Lower leg skin (tissue), 4 donors: ENCODE measurements at regions not wholly inside any gene's neighbourhood (a gene's known extent, or its start where the extent isn't known, plus 50 kb on each side); places are given as distances from the start of the nearest gene placed in this dataset.

Experiments
- DNase-seq, 2 donors: peaks; one replicate each; pipeline ENCODE4 v3.0.0-alpha.2; 2019; ENCODE audit warnings: low spot score in 2 of 2
- H3K4me3 ChIP-seq: fragments of 200-600 bp; sonication (generic); 2 replicates; pipeline ENCODE4 v1.5.1; 2017; ENCODE audit warnings: mild to moderate bottlenecking, low read depth; ENCODE audit not compliant: poor library complexity, severe bottlenecking
- POLR2A ChIP-seq, 2 donors: fragments of 450-650 bp; IDR thresholded peaks; one replicate each; pipeline ENCODE4 v1.6.1; 2016 to 2017; ENCODE audit warnings: antibody characterized with exemption in 2 of 2, mild to moderate bottlenecking in 1 of 2, moderate library complexity in 1 of 2
- WGBS, 2 donors: methylation state at CpG; one replicate each; pipeline ENCODE4 v1.1.5; 2018; 5-methylcytosine and 5-hydroxymethylcytosine counted together
- intact Hi-C: fragments of 100-400 bp; cut with DNase I; formaldehyde crosslinking; loops from one replicate; pipeline ENCODE4 v1.15.0; 2023; ENCODE audit warnings: low total_unique reads
- TF ChIP-seq, protein P1 (sequence below), 3 donors: fragments of 450-650 bp; IDR thresholded peaks; one replicate each; pipeline ENCODE4 v1.5.1; 2016; ENCODE audit warnings: antibody characterized with exemption in 3 of 3, mild to moderate bottlenecking in 3 of 3, moderate library complexity in 2 of 3

DNA sequence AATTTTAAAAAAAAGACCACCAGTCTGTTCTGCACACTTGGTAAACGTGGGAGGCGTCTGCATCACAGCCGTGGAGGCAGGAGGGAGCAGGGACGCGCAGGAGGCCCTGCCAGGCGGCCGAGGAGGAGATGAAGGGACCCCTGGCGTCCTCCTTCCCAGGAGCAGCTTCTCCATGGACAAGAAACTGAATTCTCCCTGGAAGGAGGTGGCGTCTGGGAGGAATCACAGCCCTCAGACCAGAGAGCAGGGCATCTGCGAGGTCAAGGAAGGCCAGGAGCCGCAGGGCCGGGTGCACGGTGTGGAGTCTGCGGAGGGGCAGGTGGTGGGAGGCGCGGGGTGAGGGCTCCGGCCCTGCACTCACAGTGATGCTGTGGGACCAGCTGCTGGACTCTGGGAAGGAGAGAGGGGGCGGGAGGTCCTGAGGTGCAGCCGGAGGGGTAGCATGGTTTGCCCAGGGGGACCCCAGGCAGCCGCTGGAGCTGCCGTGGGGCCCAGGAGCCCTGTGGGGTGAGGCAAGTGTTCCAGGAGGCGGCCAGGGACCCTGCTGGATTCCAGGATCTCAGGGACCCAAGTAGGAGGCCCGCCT is 73.5 kb upstream of the GALNT9 start:
- WGBS, 2 donors = 74% methylated on average over 23 of the region's 23 CpGs
- no peak overlapping the region for H3K4me3 ChIP-seq
- no peak for DNase-seq
- TF ChIP-seq, protein P1, sequence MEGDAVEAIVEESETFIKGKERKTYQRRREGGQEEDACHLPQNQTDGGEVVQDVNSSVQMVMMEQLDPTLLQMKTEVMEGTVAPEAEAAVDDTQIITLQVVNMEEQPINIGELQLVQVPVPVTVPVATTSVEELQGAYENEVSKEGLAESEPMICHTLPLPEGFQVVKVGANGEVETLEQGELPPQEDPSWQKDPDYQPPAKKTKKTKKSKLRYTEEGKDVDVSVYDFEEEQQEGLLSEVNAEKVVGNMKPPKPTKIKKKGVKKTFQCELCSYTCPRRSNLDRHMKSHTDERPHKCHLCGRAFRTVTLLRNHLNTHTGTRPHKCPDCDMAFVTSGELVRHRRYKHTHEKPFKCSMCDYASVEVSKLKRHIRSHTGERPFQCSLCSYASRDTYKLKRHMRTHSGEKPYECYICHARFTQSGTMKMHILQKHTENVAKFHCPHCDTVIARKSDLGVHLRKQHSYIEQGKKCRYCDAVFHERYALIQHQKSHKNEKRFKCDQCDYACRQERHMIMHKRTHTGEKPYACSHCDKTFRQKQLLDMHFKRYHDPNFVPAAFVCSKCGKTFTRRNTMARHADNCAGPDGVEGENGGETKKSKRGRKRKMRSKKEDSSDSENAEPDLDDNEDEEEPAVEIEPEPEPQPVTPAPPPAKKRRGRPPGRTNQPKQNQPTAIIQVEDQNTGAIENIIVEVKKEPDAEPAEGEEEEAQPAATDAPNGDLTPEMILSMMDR (IDR thresholded peaks at IDR 0.05) = no peak
- TF ChIP-seq POLR2A (IDR thresholded peaks at IDR 0.05) = no peak
- intact Hi-C loops = no loop called here

DNA sequence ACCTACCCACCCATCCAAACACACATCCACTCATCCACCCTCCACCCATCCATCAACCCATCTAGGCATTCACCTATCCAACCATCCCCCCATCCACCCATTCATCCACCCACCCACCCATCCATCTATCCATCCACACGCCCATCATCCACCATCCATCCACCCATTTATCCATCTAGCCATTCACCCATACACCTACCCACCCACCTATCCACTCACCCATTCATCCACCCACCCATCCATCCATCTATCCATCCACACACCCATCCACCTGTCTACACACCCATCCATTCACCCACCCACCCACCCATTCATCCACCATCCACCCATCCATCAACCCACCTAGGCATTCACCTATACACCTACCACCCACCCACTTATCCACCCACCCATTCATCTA is 72.6 kb upstream of the GALNT9 start:
- no peak for DNase-seq
- TF ChIP-seq POLR2A (IDR thresholded peaks at IDR 0.05) = no peak
- TF ChIP-seq, protein P1 (IDR thresholded peaks at IDR 0.05) = no peak
- intact Hi-C loops = no loop called here
- WGBS, 2 donors = 72 to 79% methylated on average over 1 of the region's 1 CpG
- no peak overlapping the region for H3K4me3 ChIP-seq

DNA sequence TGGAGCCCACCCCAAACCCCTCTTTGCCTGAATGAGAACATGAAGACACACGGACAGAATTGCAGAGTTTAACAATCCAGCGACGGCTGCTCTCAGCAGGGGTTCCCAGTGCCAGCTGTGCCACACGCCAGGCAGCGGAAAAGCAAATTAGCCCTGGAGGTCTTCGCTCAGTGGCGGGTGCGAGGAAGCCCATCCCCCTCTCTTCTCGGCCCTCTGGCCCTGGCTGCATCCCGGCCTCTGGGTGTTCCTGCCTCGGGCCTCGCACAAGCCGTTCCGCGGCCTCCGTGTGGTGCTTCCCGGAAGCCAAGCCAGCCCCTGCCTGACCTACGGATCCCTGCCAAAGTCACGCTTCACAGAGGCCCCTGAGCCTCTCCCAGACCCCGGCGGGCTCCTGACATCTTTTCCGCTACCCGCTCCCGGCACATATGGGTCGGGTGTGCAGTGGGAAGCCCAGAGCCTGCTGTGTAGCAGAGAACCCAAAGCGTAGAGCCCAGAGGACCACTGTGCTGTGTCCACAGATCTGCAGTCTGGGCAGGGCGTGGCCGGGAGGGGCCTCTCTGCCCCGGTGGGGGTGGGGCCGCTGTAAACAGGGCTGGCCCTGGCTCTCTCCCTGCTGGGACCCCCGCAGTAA is 70.7 kb upstream of the GALNT9 start:
- TF ChIP-seq, protein P1 (IDR thresholded peaks at IDR 0.05) = no peak
- TF ChIP-seq POLR2A (IDR thresholded peaks at IDR 0.05) = no peak
- WGBS, 2 donors = 17 to 19% methylated on average over 17 to 31 of the region's 31 CpGs
- DNase-seq = no peak
- H3K4me3 ChIP-seq = no peak overlapping the region
- intact Hi-C loops = no loop called here

DNA sequence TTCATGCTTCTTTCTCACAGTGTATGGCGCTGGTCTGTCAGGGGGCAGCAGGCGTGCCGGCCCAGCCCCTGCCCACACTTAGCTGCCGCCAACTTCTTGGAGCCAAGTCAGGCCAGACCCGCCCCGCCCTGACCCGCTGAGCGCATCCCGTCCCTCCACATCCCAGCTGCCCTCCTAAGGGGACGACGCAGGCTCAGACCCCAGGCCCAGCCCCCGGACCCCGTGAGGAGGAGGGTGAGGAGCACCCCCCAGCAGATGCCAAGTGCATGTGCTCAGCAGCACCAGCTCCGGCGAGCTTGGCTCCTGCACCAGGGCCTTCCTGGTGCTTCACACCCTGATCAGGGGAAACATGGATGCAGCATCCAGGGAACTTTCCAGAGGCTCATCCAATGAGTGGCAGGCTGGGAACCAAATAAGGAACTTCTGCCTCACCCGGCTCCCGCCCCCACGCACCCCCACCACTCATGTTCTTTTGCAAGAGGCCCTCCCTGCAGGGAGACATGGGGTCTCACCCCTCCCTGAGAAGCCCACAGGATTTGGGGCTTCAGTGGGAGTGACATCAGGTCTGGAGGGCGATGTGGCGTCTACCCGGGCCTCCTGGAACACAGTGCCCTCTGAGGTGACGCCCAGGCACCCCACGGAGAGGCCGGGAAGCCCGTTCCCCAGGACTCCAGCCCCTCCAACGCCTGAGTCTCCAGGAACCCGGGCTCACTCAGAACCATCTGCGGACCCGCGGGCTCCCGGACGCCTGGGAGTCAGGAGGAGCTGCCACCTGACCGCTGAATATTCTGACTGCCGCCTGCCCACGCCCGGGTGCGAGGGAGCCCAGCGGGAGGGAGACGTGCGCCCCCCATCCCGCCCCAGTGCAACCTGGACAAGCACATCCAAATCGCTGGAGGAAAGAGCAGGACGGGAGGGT is 70.0 kb upstream of the GALNT9 start:
- WGBS, 2 donors = 61 to 68% methylated on average over 30 to 43 of the region's 43 CpGs
- intact Hi-C loops = no loop called here
- no peak for DNase-seq
- TF ChIP-seq POLR2A (IDR thresholded peaks at IDR 0.05) = no peak
- TF ChIP-seq, protein P1 (IDR thresholded peaks at IDR 0.05) = no peak
- no peak overlapping the region for H3K4me3 ChIP-seq

DNA sequence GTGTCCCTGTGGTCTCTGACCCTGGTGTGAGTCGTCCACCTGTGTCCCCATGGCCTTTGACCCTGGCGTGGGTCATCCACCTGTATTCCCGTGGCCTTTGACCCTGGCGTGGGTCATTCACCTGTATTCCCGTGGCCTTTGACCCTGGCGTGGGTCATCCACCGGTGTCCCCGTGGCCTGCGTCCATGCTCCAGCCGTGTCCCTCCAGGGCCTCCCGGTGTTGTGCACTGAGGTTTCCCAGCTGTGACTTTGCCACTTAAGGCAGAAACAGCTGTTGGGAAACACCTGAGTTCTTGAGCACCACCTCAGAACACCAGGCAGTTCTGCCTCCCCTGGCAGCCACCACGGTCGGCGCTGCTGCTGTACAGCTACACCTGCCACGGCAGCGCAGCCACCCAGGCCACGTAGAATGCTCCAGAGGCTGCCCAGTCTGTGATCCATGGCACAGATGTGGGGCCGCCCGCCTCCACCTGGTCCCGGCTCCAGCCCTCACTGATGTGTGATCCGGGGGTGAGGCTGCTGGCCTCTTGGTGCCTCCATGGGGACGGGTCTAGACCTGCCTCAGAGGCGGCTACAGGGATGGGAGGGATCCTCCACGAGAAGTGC is 69.1 kb upstream of the GALNT9 start:
- intact Hi-C loops = no loop called here
- DNase-seq = no peak
- no peak for TF ChIP-seq POLR2A (IDR thresholded peaks at IDR 0.05)
- TF ChIP-seq, protein P1 (IDR thresholded peaks at IDR 0.05) = no peak
- no peak overlapping the region for H3K4me3 ChIP-seq
- WGBS, 2 donors = 63 to 70% methylated on average over 12 to 22 of the region's 24 CpGs
